Endodermal cell (in vitro differentiated cells): ENCODE measurements at regions not wholly inside any gene's neighbourhood (a gene's known extent, or its start where the extent isn't known, plus 50 kb on each side); places are given as distances from the start of the nearest gene placed in this dataset.

Experiments
- DNase-seq: peaks from one replicate; pipeline ENCODE4 v3.0.0-alpha.2; 2017
- H3K27ac ChIP-seq: 2 replicates; pipeline ENCODE4 v1.5.1; 2013; ENCODE audit warnings: mild to moderate bottlenecking, low read depth, low read length, moderate library complexity
- H3K27me3 ChIP-seq: 2 replicates; pipeline ENCODE4 v1.6.1; 2013; ENCODE audit warnings: mild to moderate bottlenecking, low read length, moderate library complexity; ENCODE audit not compliant: insufficient read depth, control insufficient read depth, poor library complexity, severe bottlenecking
- H3K36me3 ChIP-seq: 2 replicates; pipeline ENCODE4 v1.7.0; 2013; ENCODE audit warnings: mild to moderate bottlenecking, low read length, moderate library complexity; ENCODE audit not compliant: control insufficient read depth, insufficient read depth
- H3K4me1 ChIP-seq: one replicate; pipeline ENCODE4 v1.7.0; 2013; ENCODE audit warnings: low read length; ENCODE audit not compliant: control insufficient read depth, insufficient read depth
- H3K4me3 ChIP-seq: 2 replicates; pipeline ENCODE4 v1.5.1; 2013; ENCODE audit warnings: mild to moderate bottlenecking, low read length, moderate library complexity
- H3K9ac ChIP-seq: 2 replicates; pipeline ENCODE4 v1.6.1; 2013; ENCODE audit warnings: mild to moderate bottlenecking, low read length, moderate library complexity; ENCODE audit not compliant: poor library complexity, severe bottlenecking; ENCODE audit errors: extremely low read depth
- H3K9me3 ChIP-seq: 2 replicates; pipeline ENCODE4 v1.6.1; 2013; ENCODE audit warnings: mild to moderate bottlenecking, low read length, moderate library complexity; ENCODE audit not compliant: control insufficient read depth
- H3K27ac Mint-ChIP-seq: 2 replicates; pipeline ENCODE4 v1.8.0; 2020; ENCODE audit warnings: mixed read lengths
- H3K27me3 Mint-ChIP-seq: 2 replicates; pipeline ENCODE4 v1.8.0; 2021; ENCODE audit warnings: mild to moderate bottlenecking, mixed read lengths; ENCODE audit not compliant: insufficient read depth
- H3K36me3 Mint-ChIP-seq: 2 replicates; pipeline ENCODE4 v1.8.0; 2020; ENCODE audit warnings: low read depth, mixed read lengths
- H3K4me1 Mint-ChIP-seq: 2 replicates; pipeline ENCODE4 v1.8.0; 2020; ENCODE audit warnings: mixed read lengths
- H3K4me3 Mint-ChIP-seq: 2 replicates; pipeline ENCODE4 v1.8.0; 2020; ENCODE audit warnings: mild to moderate bottlenecking, moderate library complexity, mixed read lengths
- H3K9me3 Mint-ChIP-seq: 2 replicates; pipeline ENCODE4 v1.8.0; 2020; ENCODE audit warnings: mild to moderate bottlenecking, mixed read lengths
- CTCF ChIP-seq: fragments of 200-600 bp; sonication (generic); conservative IDR thresholded peaks from 2 replicates; pipeline ENCODE4 v1.5.0; 2021; ENCODE audit warnings: antibody characterized with exemption, mild to moderate bottlenecking
- WGBS, 2 experiments: methylation state at CpG; one replicate each; pipeline versions ENCODE4 v1.1.5 to v1.1.7; 2013; ENCODE audit warnings: missing lambda C conversion rate in 2 of 2, mixed read lengths in 1 of 2; ENCODE audit not compliant: insufficient coverage in 1 of 2, insufficient read length in 1 of 2; 5-methylcytosine and 5-hydroxymethylcytosine counted together

GRCh38 chr2:181770150-181770549 lies 89.8 kb upstream of the NEUROD1 start:
- H3K4me3 ChIP-seq, result no peak overlapping the region
- H3K36me3 Mint-ChIP-seq, result no peaks in the 10 kb centered on the region
- H3K27me3 ChIP-seq, result no peaks in the 10 kb centered on the region
- no peaks in the 10 kb centered on the region for H3K36me3 ChIP-seq
- no peak overlapping the region for H3K27ac Mint-ChIP-seq
- no peak overlapping the region for H3K4me3 Mint-ChIP-seq
- H3K9me3 ChIP-seq, result no peaks in the 10 kb centered on the region
- H3K27ac ChIP-seq, result no peak overlapping the region
- no peak for DNase-seq
- no peaks in the 10 kb centered on the region for H3K9me3 Mint-ChIP-seq
- no peak for TF ChIP-seq CTCF
- no peaks in the 10 kb centered on the region for H3K4me1 ChIP-seq
- no peaks in the 10 kb centered on the region for H3K27me3 Mint-ChIP-seq
- no peak overlapping the region for H3K9ac ChIP-seq
- H3K4me1 Mint-ChIP-seq, result no peaks in the 10 kb centered on the region

- no peaks in the 10 kb centered on the region for H3K36me3 Mint-ChIP-seq
- H3K4me3 ChIP-seq, result no peak overlapping the region
- no peaks in the 10 kb centered on the region for H3K27me3 Mint-ChIP-seq
- TF ChIP-seq CTCF, result no peak
- H3K4me3 Mint-ChIP-seq, result no peak overlapping the region
- no peak overlapping the region for H3K27ac ChIP-seq
- no peak overlapping the region for H3K9ac ChIP-seq
- no peak overlapping the region for H3K27ac Mint-ChIP-seq
- DNase-seq, result no peak
- no peaks in the 10 kb centered on the region for H3K9me3 Mint-ChIP-seq
- WGBS, 2 experiments, result 85% methylated on average over 2 of the region's 2 CpGs
- H3K27me3 ChIP-seq, result no peaks in the 10 kb centered on the region
- H3K4me1 ChIP-seq, result no peaks in the 10 kb centered on the region
- H3K4me1 Mint-ChIP-seq, result no peaks in the 10 kb centered on the region
- no peaks in the 10 kb centered on the region for H3K36me3 ChIP-seq
- H3K9me3 ChIP-seq, result no peaks in the 10 kb centered on the region
These were observed 91.0 kb upstream of the NEUROD1 start for GRCh38 chr2:181771356-181771755.

GRCh38 chr2:181772334-181772733 lies 92.0 kb upstream of the NEUROD1 start:
- TF ChIP-seq CTCF, result no peak
- H3K27me3 Mint-ChIP-seq, result no peaks in the 10 kb centered on the region
- DNase-seq, result no peak
- no peak overlapping the region for H3K4me3 Mint-ChIP-seq
- 92 to 100% methylated on average over 1 to 4 of the region's 4 CpGs for WGBS, 2 experiments
- no peaks in the 10 kb centered on the region for H3K36me3 ChIP-seq
- H3K27me3 ChIP-seq, result no peaks in the 10 kb centered on the region
- H3K4me1 Mint-ChIP-seq, result no peaks in the 10 kb centered on the region
- no peaks in the 10 kb centered on the region for H3K4me1 ChIP-seq
- H3K4me3 ChIP-seq, result no peak overlapping the region
- H3K9me3 Mint-ChIP-seq, result no peaks in the 10 kb centered on the region
- H3K9ac ChIP-seq, result no peak overlapping the region
- no peak overlapping the region for H3K27ac Mint-ChIP-seq
- H3K9me3 ChIP-seq, result no peaks in the 10 kb centered on the region
- H3K36me3 Mint-ChIP-seq, result no peaks in the 10 kb centered on the region
- no peak overlapping the region for H3K27ac ChIP-seq
